Frontal cortex (tissue), 4 donors: ENCODE measurements at regions not wholly inside any gene's neighbourhood (a gene's known extent, or its start where the extent isn't known, plus 50 kb on each side); places are given as distances from the start of the nearest gene placed in this dataset. TPM values are rescaled to one million over a fixed set of nuclear protein-coding genes. Genes with fewer than 3 reads are reported as not detected.

Experiments used
- DNase-seq, 2 donors: peaks; one replicate each; pipeline ENCODE4 v3.0.0; 2012; ENCODE audit warnings: low spot score in 2 of 2
- FAIRE-seq: peaks from 2 replicates; lab custom pipeline; 2012; peaks lifted over from hg19 to GRCh38; lab: Jason Lieb, UNC
- small RNA-seq: library from RNA; depleted of rRNA; stranded (forward); fragments of <200 nt; gene quantifications from one replicate; pipeline ENCODE3, GENCODE V24; 2014
- donor health status: control.
- donor health status: control.
- donor health status: control.

DNA sequence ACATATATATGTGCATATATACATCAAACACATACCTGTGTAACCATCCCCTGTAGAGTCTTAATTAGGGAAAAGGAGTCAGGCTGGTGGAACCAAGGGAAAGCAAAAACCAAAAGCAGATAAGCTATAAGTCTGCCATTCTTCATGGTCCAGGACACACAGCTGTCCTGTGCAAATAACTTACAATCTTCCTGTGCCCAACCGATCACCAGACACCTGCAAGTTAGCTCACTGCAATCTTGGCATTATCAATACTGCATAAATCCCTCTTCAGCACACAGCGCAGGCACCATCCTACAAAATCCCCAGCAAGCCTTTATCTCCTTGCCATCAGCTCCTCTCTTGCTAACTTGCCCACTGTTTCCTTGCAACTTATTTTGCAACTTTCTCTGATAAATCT, 60.8 kb upstream of the DYNAP start:
- FAIRE-seq (no peak), DNase-seq (no peak)

DNA sequence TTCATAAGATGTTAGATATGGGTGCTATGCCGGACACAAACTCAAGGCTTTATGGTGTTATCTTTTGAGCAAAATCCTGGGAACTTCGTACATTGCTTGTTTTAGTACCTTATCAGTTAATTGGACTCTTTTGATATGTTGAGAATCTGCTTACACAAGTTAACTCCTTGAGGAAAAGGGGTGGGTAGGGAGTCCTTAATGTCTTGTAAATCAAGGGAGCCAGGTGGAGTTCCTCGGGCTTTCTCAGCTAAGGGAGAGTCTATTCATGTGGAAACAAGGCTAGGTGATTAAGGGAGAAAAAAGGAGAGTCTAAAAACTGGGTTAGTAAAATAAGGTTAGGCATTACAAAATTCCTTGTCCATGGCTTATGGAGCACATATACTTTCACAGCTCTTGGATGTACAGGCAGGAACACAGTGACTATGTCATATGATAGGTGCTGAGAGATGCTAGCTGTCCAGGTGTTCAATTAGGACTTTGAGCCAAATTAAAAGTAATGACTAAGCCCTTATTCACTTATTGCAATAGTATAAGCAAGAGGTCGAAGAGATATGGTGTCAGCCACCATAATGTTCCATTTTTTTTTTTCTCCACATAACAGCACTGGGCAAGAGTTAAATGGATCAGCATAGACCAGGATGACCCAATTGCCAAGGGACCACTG, 59.5 kb upstream of the DYNAP start:
- FAIRE-seq, result no peak
- DNase-seq, result no peak

DNA sequence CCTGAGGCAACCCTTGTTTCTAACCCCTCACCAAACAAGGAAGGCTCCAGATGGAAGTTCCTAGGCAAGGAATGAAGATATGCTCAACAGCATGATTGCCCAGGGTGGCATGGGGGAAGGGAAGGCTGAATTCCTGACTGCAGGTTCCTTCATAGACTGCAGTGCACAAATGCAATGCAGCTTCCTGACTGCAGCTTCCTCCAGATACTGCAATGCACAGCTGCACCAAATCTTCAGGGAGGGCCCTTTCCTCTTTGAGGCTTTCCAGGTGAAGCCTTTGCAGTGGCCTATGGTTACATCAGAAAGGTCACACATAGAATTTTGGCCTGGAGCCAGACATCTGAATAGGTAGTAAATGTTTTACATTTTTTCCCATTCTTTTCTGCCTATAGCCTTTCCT, 58.8 kb upstream of the DYNAP start:
- DNase-seq (no peak), FAIRE-seq (no peak)

DNA sequence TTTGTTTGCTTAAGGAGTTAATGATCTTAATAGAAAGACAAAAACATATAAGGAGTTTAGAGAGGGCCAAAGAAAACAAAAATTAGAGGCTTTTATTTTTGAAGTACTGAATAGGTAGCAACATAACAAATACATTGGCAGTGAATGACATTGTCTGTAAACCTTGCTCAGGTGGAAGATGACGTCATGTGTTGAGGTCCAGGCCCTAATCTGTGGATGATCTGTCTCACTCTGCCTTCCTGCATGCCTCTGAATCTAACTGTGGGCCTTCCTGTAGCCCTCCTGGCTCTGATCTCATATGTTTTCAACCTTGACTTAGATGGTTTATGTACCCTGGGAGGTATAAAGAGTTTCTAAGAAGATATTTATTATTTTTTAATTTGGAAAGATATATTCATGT, 58.1 kb upstream of the DYNAP start:
- DNase-seq, result no peak
- no peak for FAIRE-seq

Small RNAs in the stretch of these regions (small RNA-seq; reads per million reads assigned to genes)
- gene AC090897.1, result not detected
